Sigmoid colon (tissue), 6 donors: ENCODE measurements at regions not wholly inside any gene's neighbourhood (a gene's known extent, or its start where the extent isn't known, plus 50 kb on each side); places are given as distances from the start of the nearest gene placed in this dataset.
"Not testable (repeated sequence)": the region's sequence is repeated elsewhere in the genome, so short reads cannot be mapped to it uniquely, and the experiment has no call there.

Experiments used
- DNase-seq: peaks from one replicate; pipeline ENCODE4 v3.0.0-alpha.2; 2019
- H3K27ac ChIP-seq, 4 donors: fragments of 200-600 bp; sonication (generic); one replicate each; pipeline ENCODE4 v1.5.1; 2016 to 2019; ENCODE audit warnings: mild to moderate bottlenecking in 1 of 4
- H3K27me3 ChIP-seq, 3 donors: fragments of 200-600 bp; sonication (generic); one replicate each; pipeline ENCODE4 v1.5.1; 2019; ENCODE audit warnings: mild to moderate bottlenecking in 1 of 3
- H3K36me3 ChIP-seq, 4 donors: fragments of 200-600 bp; sonication (generic); one replicate each; pipeline ENCODE4 v1.5.1; 2016 to 2019
- H3K4me1 ChIP-seq, 4 donors: fragments of 200-600 bp; sonication (generic); one replicate each; pipeline ENCODE4 v1.5.1; 2017 to 2019
- H3K4me3 ChIP-seq, 4 donors: fragments of 200-600 bp; sonication (generic); one replicate each; pipeline ENCODE4 v1.5.1; 2017 to 2019; ENCODE audit warnings: mild to moderate bottlenecking in 2 of 4, moderate library complexity in 1 of 4
- H3K9me3 ChIP-seq, 4 donors: fragments of 200-600 bp in 3 of 4; sonication (generic) in 3 of 4; one replicate each; pipeline versions ENCODE4 v1.5.1 to v1.6.1; 2013 to 2019
- EP300 ChIP-seq, 4 donors: sonication (generic); formaldehyde crosslinking; IDR thresholded peaks; one replicate each; pipeline ENCODE4 v1.6.1; 2017; ENCODE audit warnings: antibody characterized with exemption in 4 of 4
- POLR2A ChIP-seq, 2 donors: fragments of 450-650 bp; IDR thresholded peaks; one replicate each; pipeline ENCODE4 v1.6.1; 2016; ENCODE audit warnings: antibody characterized with exemption in 2 of 2, mild to moderate bottlenecking in 2 of 2, moderate library complexity in 2 of 2
- POLR2AphosphoS5 ChIP-seq, 4 donors: sonication (generic); formaldehyde crosslinking; IDR thresholded peaks; one replicate each; pipeline ENCODE4 v1.6.1; 2017; ENCODE audit warnings: antibody characterized with exemption in 4 of 4
- WGBS, 2 donors: extraction: QIAGEN DNeasy Blood & Tissue Kit; methylation state at CpG; one replicate each; pipeline ENCODE4 v1.1.7; 2013; 5-methylcytosine and 5-hydroxymethylcytosine counted together
- intact Hi-C: fragments of 100-400 bp; cut with DNase I; formaldehyde crosslinking; loops from one replicate; pipeline ENCODE4 v1.15.1; 2023
- TF ChIP-seq, protein P1 (sequence below), 4 experiments: fragments of 450-650 bp in 3 of 4; fragments of 200-600 bp in 1 of 4; IDR thresholded peaks; one replicate each; pipeline ENCODE4 v1.5.1; 2016 to 2019; ENCODE audit warnings: antibody characterized with exemption in 4 of 4, mild to moderate bottlenecking in 3 of 4, moderate library complexity in 2 of 4
- donor health status: healthy with polysubstance abuse.
- donor health status: healthy.

DNA sequence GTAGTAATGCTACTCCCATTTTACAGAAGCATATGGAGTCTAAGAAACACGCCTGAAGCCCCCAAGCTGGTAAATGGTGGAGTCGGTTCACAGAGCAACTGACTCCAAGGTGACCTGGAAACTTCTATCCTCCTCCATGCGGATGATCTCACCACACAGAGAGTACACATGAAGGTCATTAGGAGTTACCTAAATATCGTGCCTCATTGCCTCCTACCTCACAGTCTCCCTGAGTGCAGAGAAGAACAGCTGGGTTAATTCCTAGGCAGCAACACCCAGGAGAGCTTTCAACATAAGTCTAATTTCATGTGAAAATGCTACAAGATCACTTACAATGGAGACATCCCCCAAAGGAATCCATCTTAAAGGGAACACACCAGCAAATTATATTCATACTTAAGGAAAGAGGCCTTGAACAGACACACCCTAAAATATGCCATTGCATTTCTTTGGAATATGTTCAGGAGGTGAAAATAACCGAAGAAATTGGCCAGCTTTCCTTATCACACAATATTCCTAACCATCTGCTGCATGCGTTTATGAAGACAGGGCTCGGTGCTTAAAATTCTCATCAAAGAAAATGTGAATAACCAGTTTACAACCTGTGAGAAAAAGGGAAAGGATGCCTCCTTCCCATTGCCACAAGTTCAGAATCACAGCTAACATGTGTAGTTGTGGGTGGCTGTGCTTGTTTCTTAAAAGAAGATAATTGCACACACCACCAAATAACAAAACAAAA, 203.6 kb upstream of the NBEA start:
- intact Hi-C loops: no loop called here
- Histone ChIP-seq H3K27me3 (no peaks in the 10 kb centered on the region), H3K27ac (no peak overlapping the region), H3K9me3 (no peaks in the 10 kb centered on the region), H3K4me3 (no peak overlapping the region), H3K36me3 (no peaks in the 10 kb centered on the region), H3K4me1 (peaks cover 0 to 7% (median 0%) of the 10 kb centered on the region in 4 donors)
- DNase-seq: no peak
- TF ChIP-seq POLR2AphosphoS5 (IDR thresholded peaks at IDR 0.05): no peak
- TF ChIP-seq EP300 (IDR thresholded peaks at IDR 0.05): no peak
- TF ChIP-seq, protein P1, sequence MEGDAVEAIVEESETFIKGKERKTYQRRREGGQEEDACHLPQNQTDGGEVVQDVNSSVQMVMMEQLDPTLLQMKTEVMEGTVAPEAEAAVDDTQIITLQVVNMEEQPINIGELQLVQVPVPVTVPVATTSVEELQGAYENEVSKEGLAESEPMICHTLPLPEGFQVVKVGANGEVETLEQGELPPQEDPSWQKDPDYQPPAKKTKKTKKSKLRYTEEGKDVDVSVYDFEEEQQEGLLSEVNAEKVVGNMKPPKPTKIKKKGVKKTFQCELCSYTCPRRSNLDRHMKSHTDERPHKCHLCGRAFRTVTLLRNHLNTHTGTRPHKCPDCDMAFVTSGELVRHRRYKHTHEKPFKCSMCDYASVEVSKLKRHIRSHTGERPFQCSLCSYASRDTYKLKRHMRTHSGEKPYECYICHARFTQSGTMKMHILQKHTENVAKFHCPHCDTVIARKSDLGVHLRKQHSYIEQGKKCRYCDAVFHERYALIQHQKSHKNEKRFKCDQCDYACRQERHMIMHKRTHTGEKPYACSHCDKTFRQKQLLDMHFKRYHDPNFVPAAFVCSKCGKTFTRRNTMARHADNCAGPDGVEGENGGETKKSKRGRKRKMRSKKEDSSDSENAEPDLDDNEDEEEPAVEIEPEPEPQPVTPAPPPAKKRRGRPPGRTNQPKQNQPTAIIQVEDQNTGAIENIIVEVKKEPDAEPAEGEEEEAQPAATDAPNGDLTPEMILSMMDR (IDR thresholded peaks at IDR 0.05): no peak
- no peak for TF ChIP-seq POLR2A (IDR thresholded peaks at IDR 0.05)
- WGBS, 2 donors: 65 to 84% methylated on average over 7 of the region's 7 CpGs

DNA sequence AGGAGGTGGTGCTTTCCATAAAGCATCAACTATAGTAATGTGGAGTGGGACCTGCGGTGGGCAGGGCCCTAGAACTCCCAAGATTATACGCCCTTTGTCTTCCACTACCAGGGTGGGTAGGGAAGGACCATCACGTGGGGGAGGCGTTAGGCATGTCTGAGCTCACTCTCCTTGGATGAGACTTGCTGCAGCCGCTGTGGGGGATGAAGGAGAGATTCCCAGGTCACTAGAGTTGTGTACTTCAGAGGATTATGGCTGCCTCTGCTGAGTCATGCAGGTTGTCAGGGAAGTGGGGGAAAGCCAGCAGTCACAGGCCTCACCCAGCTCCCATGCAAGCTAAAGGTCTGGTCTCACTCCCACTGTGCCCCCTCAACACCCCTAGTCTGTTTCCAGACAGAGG, 195.0 kb upstream of the NBEA start:
- WGBS, 2 donors: 93 to 96% methylated on average over 5 of the region's 5 CpGs
- H3K36me3 ChIP-seq, H3K27me3 ChIP-seq, DNase-seq, H3K4me3 ChIP-seq, H3K27ac ChIP-seq, H3K9me3 ChIP-seq, intact Hi-C loops: not testable (repeated sequence)
- H3K4me1 ChIP-seq: peaks cover 0 to 19% (median 2%) of the 10 kb centered on the region in 4 donors

DNA sequence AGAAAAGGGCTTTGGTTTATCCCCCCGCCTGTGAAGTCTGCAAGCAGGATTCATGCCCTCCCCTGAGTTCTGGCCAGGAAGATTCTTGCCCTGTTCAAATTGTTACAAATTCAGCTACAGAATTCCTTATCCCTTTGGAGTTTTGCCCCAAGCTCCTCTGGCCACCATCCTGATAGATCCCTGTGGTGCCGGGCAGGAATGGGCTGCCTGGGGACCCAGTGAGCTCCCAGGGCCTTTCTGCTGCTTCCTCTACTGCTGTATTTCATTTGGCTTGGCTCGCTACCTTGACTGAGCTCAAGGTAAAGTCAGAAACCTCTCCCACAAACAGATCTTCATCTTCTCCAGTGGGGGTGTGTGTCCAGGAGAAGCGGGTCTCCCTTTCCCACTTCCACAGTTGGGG, 194.6 kb upstream of the NBEA start:
- Histone ChIP-seq H3K4me3 (no peak overlapping the region), H3K27me3 (no peaks in the 10 kb centered on the region), H3K27ac (no peak overlapping the region), H3K9me3 (no peaks in the 10 kb centered on the region), H3K4me1 (peaks cover 0 to 19% (median 2%) of the 10 kb centered on the region in 4 donors), H3K36me3 (no peaks in the 10 kb centered on the region)
- intact Hi-C loops: no loop called here
- TF ChIP-seq POLR2AphosphoS5 (IDR thresholded peaks at IDR 0.05): no peak
- no peak for TF ChIP-seq EP300 (IDR thresholded peaks at IDR 0.05)
- TF ChIP-seq, protein P1 (IDR thresholded peaks at IDR 0.05): no peak
- no peak for TF ChIP-seq POLR2A (IDR thresholded peaks at IDR 0.05)
- no peak for DNase-seq
- 94% methylated on average over 4 of the region's 4 CpGs for WGBS, 2 donors

DNA sequence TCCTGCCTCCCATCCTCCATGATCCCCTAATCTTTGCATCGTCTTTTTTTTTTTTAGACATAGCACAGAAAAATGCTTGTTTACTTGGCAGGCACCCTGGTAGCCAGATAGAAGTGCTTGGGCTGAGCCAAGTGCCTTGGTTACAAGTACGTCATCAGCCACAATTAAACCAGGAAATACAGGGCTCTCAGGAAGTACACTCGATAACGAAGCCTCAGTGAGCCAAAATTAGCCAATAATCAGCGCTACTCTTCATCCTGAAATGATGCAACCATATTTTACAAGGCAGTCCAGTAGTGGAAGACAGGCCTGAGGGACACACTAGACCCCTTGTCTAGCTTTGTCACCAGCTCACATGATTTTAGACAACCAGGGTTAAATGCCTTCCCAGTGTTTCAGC, 194.0 kb upstream of the NBEA start:
- intact Hi-C loops: no loop called here
- Histone ChIP-seq H3K36me3 (no peaks in the 10 kb centered on the region), H3K27ac (peak overlapping the region in 1 of 4 donors; percentile 21), H3K4me1 (peaks cover 0 to 19% (median 2%) of the 10 kb centered on the region in 4 donors), H3K27me3 (no peaks in the 10 kb centered on the region), H3K9me3 (no peaks in the 10 kb centered on the region), H3K4me3 (no peak overlapping the region)
- WGBS, 2 donors: 15 to 55% methylated on average over 5 of the region's 5 CpGs
- TF ChIP-seq, protein P1 (IDR thresholded peaks at IDR 0.05): no peak
- no peak for TF ChIP-seq POLR2A (IDR thresholded peaks at IDR 0.05)
- TF ChIP-seq EP300 (IDR thresholded peaks at IDR 0.05): no peak
- TF ChIP-seq POLR2AphosphoS5 (IDR thresholded peaks at IDR 0.05): no peak
- DNase-seq: no peak

DNA sequence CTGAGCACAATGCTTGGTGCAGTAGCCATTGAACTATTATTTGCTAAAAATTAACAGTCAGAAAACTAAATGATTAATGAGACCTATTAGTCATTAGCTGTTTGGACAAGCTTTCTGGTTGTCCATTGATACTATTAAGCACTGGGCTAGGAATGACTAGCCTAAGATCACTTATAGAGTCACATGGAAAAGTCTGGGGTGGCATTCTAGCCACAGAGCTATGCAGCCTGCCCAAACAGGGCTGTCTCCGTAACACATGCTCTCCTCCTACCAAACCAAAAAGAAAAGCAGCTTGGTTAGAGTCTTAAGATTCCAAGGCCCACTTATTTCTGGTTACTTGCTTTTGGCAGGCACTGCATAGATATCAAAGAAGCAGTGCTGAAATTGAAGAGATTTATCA, 193.5 kb upstream of the NBEA start:
- Histone ChIP-seq H3K9me3 (no peaks in the 10 kb centered on the region), H3K36me3 (no peaks in the 10 kb centered on the region), H3K27ac (peak overlapping the region in 1 of 4 donors; percentile 21), H3K4me1 (peaks cover 0 to 19% (median 2%) of the 10 kb centered on the region in 4 donors), H3K27me3 (no peaks in the 10 kb centered on the region), H3K4me3 (no peak overlapping the region)
- no peak for DNase-seq
- intact Hi-C loops: no loop called here
- no peak for TF ChIP-seq EP300 (IDR thresholded peaks at IDR 0.05)
- no peak for TF ChIP-seq POLR2AphosphoS5 (IDR thresholded peaks at IDR 0.05)
- no peak for TF ChIP-seq POLR2A (IDR thresholded peaks at IDR 0.05)
- TF ChIP-seq, protein P1 (IDR thresholded peaks at IDR 0.05): no peak
- WGBS, 2 donors: 89 to 90% methylated on average over 1 of the region's 1 CpG
